ENCODE measurements at regions not wholly inside any gene's neighbourhood (a gene's known extent, or its start where the extent isn't known, plus 50 kb on each side); places are given as distances from the start of the nearest gene placed in this dataset.
A peak's percentile ranks its signal among the peaks of the same experiment; 100 is the strongest.

DNA sequence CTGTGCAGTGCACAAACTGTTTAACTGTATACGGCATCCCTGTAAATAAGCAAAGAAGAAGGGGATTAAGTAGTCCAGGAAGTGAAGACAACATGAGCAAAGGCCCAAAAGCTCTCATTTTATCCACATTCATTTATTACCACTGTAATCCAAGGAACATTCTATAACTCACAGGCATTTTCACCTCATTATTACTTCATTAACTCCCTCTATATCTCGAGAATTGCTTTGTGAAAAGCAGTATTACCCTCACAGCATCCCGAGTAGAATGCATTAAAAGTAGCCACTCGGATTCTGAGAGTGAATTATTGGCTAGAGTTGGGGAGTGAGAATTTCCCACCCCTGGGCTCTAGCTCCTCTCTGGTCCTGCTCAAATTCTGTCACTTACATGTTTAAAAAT is 51.0 kb upstream of the CHCHD3 start:
- no peaks in the 10 kb centered on the region for H3K4me1 ChIP-seq (ENCODE audit: low read depth, poor library complexity, severe bottlenecking)
- no peak overlapping the region for H3K9ac ChIP-seq
- no peak overlapping the region for H3K4me2 ChIP-seq
- no peak overlapping the region for H3K4me3 ChIP-seq (IDR thresholded peaks at IDR 0.05; ENCODE audit: insufficient read depth, low read depth, low read length)
- H3K79me2 ChIP-seq (ENCODE audit: insufficient read depth, low read depth), result no peaks in the 10 kb centered on the region
- TF ChIP-seq, protein P1, sequence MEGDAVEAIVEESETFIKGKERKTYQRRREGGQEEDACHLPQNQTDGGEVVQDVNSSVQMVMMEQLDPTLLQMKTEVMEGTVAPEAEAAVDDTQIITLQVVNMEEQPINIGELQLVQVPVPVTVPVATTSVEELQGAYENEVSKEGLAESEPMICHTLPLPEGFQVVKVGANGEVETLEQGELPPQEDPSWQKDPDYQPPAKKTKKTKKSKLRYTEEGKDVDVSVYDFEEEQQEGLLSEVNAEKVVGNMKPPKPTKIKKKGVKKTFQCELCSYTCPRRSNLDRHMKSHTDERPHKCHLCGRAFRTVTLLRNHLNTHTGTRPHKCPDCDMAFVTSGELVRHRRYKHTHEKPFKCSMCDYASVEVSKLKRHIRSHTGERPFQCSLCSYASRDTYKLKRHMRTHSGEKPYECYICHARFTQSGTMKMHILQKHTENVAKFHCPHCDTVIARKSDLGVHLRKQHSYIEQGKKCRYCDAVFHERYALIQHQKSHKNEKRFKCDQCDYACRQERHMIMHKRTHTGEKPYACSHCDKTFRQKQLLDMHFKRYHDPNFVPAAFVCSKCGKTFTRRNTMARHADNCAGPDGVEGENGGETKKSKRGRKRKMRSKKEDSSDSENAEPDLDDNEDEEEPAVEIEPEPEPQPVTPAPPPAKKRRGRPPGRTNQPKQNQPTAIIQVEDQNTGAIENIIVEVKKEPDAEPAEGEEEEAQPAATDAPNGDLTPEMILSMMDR (conservative IDR thresholded peaks at IDR 0.05; ENCODE audit: low read depth, low read length), result no peak
- H4K20me1 ChIP-seq (ENCODE audit: insufficient read depth), result no peaks in the 10 kb centered on the region
- no peak overlapping the region for H2AFZ ChIP-seq (ENCODE audit: low read depth)
- no peaks in the 10 kb centered on the region for H3K36me3 ChIP-seq (ENCODE audit: insufficient read depth)
- H3K27me3 ChIP-seq (ENCODE audit: insufficient read depth, low read depth), result no peaks in the 10 kb centered on the region
- no peak overlapping the region for H3K27ac ChIP-seq

DNA sequence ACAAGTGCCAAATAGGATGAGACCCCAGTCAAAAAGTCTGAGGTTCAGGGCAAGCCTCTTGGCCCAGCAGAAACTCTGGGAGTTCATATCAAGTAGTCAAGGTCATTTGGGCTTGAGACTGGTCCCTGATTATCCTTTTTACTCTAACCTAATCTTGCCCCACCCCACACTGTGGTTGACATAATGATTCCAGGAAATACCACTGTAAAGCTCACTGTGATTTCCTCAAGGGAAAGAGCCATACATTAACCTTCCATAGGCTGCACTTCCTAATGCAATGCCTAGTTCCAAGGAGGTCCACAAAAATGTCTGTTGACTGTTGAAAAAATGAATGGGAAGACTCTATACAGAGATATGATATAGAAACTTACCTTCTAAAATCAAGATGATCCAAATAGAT is 52.9 kb upstream of the CHCHD3 start:
- Histone ChIP-seq H3K4me2 (no peak overlapping the region), H4K20me1 (ENCODE audit: insufficient read depth) (no peaks in the 10 kb centered on the region), H3K27ac (no peak overlapping the region), H3K4me1 (ENCODE audit: low read depth, poor library complexity, severe bottlenecking) (no peaks in the 10 kb centered on the region), H3K4me3 (IDR thresholded peaks at IDR 0.05; ENCODE audit: insufficient read depth, low read depth, low read length) (no peak overlapping the region), H3K79me2 (ENCODE audit: insufficient read depth, low read depth) (no peaks in the 10 kb centered on the region), H3K36me3 (ENCODE audit: insufficient read depth) (no peaks in the 10 kb centered on the region), H2AFZ (ENCODE audit: low read depth) (no peak overlapping the region), H3K9ac (no peak overlapping the region), H3K27me3 (ENCODE audit: insufficient read depth, low read depth) (no peaks in the 10 kb centered on the region)
- TF ChIP-seq, protein P1 (conservative IDR thresholded peaks at IDR 0.05; ENCODE audit: low read depth, low read length), result no peak

GRCh38 chr7:133135451-133135850 is 53.6 kb upstream of the CHCHD3 start:
- Histone ChIP-seq H3K4me3 (IDR thresholded peaks at IDR 0.05; ENCODE audit: insufficient read depth, low read depth, low read length) (no peak overlapping the region), H2AFZ (ENCODE audit: low read depth) (no peak overlapping the region), H3K4me1 (ENCODE audit: low read depth, poor library complexity, severe bottlenecking) (no peaks in the 10 kb centered on the region), H3K27ac (no peak overlapping the region), H3K9ac (no peak overlapping the region), H3K27me3 (ENCODE audit: insufficient read depth, low read depth) (no peaks in the 10 kb centered on the region), H3K4me2 (no peak overlapping the region), H3K79me2 (ENCODE audit: insufficient read depth, low read depth) (no peaks in the 10 kb centered on the region), H3K36me3 (ENCODE audit: insufficient read depth) (no peaks in the 10 kb centered on the region), H4K20me1 (ENCODE audit: insufficient read depth) (no peaks in the 10 kb centered on the region)
- TF ChIP-seq, protein P1 (conservative IDR thresholded peaks at IDR 0.05; ENCODE audit: low read depth, low read length), result no peak

DNA sequence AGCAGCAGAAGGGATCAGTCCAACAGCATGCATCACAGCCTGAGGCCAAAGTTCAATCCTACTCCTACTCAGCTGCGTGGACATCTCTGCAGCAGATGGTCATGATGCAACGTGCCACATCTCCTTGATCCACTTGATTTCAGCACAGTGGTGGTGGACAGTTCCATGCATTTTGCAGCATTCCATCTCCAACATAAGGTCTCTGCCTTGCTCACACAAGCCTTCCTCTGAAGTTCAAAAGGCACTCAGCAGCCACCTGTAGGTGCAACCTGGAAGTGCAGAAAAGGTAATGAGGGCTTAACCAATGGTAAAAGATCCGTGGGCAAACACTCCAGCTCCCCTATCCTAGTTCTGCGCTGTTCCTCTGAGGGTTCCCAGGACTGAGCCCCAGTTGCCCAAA is 57.5 kb upstream of the CHCHD3 start:
- Histone ChIP-seq H2AFZ (ENCODE audit: low read depth) (no peak overlapping the region), H3K4me2 (no peak overlapping the region), H3K27me3 (ENCODE audit: insufficient read depth, low read depth) (no peaks in the 10 kb centered on the region), H3K4me3 (IDR thresholded peaks at IDR 0.05; ENCODE audit: insufficient read depth, low read depth, low read length) (no peak overlapping the region), H3K9ac (no peak overlapping the region), H4K20me1 (ENCODE audit: insufficient read depth) (no peaks in the 10 kb centered on the region), H3K36me3 (ENCODE audit: insufficient read depth) (no peaks in the 10 kb centered on the region), H3K27ac (no peak overlapping the region), H3K79me2 (ENCODE audit: insufficient read depth, low read depth) (no peaks in the 10 kb centered on the region), H3K4me1 (ENCODE audit: low read depth, poor library complexity, severe bottlenecking) (no peaks in the 10 kb centered on the region)
- TF ChIP-seq, protein P1 (conservative IDR thresholded peaks at IDR 0.05; ENCODE audit: low read depth, low read length), result peak; percentile 32; the same call in 1 of the 2 replicates
